Motor neuron (in vitro differentiated cells): ENCODE measurements at regions not wholly inside any gene's neighbourhood (a gene's known extent, or its start where the extent isn't known, plus 50 kb on each side); places are given as distances from the start of the nearest gene placed in this dataset.

Experiments used
- ATAC-seq, 8 experiments: fragments of 200-7000 bp; cut with Tn5 transposase; replicated peaks in 6 of 8; 2 replicates each; pipeline ENCODE4 v1.8.0; 2021; ENCODE audit warnings: mild to moderate bottlenecking in 8 of 8, moderate library complexity in 8 of 8
- H3K27ac ChIP-seq, 2 donors: fragments of 250-450 bp; sonication (Bioruptor Pico); 2 replicates each; pipeline ENCODE4 v1.9.0; 2021; ENCODE audit warnings: antibody characterized with exemption in 2 of 2, mild to moderate bottlenecking in 2 of 2, moderate library complexity in 1 of 2
- H3K4me1 ChIP-seq, 2 donors: fragments of 250-450 bp; sonication (Bioruptor Pico); replicated peaks in 1 of 2; 2 replicates each; pipeline ENCODE4 v1.6.1; 2021; ENCODE audit warnings: antibody characterized with exemption in 2 of 2, mild to moderate bottlenecking in 2 of 2, moderate library complexity in 1 of 2
- H3K4me3 ChIP-seq, 5 donors: fragments of 250-450 bp; sonication (Bioruptor Pico); 2 replicates each; pipeline ENCODE4 v1.9.0; 2021; ENCODE audit warnings: antibody characterized with exemption in 5 of 5, mild to moderate bottlenecking in 5 of 5, moderate library complexity in 4 of 5
- WGBS, 10 experiments: fragments of 450-650 bp; shearing (Covaris generic); methylation state at CpG; one replicate each; pipeline ENCODE4 v1.0.0; 2022; 5-methylcytosine and 5-hydroxymethylcytosine counted together
- in situ Hi-C, 9 experiments: fragments of 400-800 bp; cut with MboI; loops; one replicate each; pipeline ENCODE4 v1.15.0; 2021; ENCODE audit warnings: low sequenced_read_pairs in 9 of 9, low pct_unique_long_range_greater_than_20kb in 2 of 9; ENCODE audit not compliant: unreplicated experiment in 9 of 9

DNA sequence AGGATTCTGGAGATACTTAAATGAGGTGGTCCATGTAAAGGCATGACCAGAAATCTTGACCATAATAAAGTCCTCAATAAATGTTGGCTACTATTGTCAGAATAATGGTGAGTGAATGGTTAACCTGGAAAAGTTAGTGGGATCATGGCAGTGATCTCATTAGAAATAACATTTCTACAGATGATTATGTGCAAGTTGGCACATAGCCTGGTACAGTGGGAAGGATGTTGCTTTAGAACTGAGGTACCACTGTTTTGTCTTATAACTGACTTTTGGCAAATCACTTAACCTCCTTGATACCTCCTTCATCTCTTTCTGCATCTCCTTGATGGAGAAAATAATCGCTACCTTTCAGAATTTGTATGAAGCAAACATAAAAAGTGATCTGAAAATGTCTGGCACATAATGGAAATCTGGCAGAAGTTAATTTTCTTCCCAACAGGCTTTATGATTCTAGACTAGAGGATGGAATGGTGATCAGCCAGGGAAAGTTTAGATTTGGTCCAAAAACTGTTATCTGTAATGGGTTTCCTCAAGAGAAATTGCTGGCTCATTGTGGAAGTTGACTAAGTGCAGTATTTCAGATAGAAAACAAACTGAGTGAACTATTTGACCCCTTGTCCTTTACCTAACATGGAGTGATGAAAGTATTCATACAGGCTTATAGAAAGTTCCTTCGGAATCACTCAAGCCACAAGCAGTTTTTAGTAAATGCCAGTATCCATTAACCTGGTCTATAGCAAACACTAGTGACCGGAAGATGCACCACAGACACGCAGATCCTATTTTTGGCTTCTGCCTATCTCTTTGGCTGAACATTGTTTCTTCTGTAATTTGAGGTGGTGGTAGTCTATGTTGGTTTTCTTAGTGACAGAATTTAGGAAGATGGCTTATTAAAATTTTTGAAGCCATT, 449.6 kb upstream of the TGFBR2 start:
- H3K4me1 ChIP-seq: no peaks in the 10 kb centered on the region
- no peak for ATAC-seq
- H3K27ac ChIP-seq: no peak overlapping the region
- no peak overlapping the region for H3K4me3 ChIP-seq
- in situ Hi-C loops: no loop called here
- 77 to 100% (median 90%) methylated on average over 2 to 4 of the region's 4 CpGs for WGBS, 10 experiments

DNA sequence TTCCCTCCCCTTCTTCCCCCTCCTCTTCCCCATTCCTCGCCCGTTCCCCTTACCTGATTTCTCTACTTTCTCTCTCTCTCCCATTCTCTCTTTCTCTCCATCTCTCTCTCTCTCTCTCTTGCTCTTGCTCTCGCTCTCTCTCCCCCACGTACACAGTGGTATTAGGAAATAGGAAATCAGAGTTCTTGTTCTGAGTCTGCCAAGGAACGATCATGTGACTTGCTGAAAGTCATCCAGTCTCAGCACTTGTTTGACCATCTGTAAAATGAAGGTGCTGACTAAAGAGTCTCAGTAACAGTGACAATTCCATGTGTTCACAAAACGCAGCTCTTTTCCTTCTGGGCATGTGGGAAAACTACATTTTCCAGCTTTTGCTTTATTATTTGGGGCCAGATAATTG, 445.0 kb upstream of the TGFBR2 start:
- H3K4me1 ChIP-seq: no peaks in the 10 kb centered on the region
- in situ Hi-C loops: no loop called here
- ATAC-seq: no peak
- H3K4me3 ChIP-seq: no peak overlapping the region
- 9 to 100% (median 67%) methylated on average over 1 to 5 of the region's 6 CpGs; no CpG with 5 or more reads in 2 of the 10 experiments for WGBS, 10 experiments
- H3K27ac ChIP-seq: no peak overlapping the region

DNA sequence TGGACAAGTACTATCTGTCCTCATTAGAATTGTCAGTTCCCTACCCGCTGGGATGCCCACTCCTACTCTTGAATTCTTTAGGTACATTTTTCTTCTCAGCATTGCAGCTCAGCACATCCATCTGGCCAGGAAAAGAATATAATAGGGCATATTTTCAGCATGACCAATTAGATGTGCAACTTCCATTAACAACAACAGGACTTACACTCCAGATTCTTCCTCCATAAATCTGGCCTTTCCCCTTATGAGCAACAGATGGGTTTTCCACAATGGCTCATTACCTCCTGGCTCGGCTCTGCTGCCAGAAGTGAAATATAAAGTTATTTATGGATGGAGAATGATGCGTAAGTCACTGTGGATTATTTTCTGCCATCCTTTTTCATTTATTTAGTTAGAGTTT, 443.8 kb upstream of the TGFBR2 start:
- ATAC-seq: peak in 5 of 8 experiments; percentile 15 to 80 (median 75)
- no peak overlapping the region for H3K27ac ChIP-seq
- WGBS, 10 experiments: 7 to 78% (median 30%) methylated on average over 1 to 3 of the region's 3 CpGs; no CpG with 5 or more reads in 2 of the 10 experiments
- in situ Hi-C loops: no loop called here
- peaks cover under 1 to 7% of the 10 kb centered on the region in 2 donors for H3K4me1 ChIP-seq
- no peak overlapping the region for H3K4me3 ChIP-seq

DNA sequence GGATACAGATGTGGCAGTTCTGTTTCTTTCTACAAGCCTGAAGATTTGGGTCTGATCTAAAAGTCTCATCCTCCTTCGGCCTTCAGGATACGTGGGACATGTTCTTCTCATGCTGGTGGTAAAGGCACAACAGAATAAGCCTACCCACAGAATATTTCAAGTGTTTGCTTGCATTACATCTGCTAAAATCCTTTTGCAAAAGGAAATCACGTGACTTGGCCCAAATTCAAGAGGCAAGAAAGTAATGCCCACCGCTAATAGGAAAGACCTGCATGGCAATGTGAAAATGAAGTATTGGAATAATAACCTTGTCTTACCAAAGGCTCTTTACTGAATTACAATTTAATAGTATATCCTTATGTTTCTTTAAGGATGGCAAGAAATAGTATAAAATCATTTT, 439.9 kb upstream of the TGFBR2 start:
- 50 to 100% (median 92%) methylated on average over 1 to 4 of the region's 4 CpGs; no CpG with 5 or more reads in 1 of the 10 experiments for WGBS, 10 experiments
- H3K27ac ChIP-seq: no peak overlapping the region
- no peak overlapping the region for H3K4me3 ChIP-seq
- H3K4me1 ChIP-seq: peaks cover 6 to 11% of the 10 kb centered on the region in 2 donors
- ATAC-seq: no peak
- in situ Hi-C loops: no loop called here

DNA sequence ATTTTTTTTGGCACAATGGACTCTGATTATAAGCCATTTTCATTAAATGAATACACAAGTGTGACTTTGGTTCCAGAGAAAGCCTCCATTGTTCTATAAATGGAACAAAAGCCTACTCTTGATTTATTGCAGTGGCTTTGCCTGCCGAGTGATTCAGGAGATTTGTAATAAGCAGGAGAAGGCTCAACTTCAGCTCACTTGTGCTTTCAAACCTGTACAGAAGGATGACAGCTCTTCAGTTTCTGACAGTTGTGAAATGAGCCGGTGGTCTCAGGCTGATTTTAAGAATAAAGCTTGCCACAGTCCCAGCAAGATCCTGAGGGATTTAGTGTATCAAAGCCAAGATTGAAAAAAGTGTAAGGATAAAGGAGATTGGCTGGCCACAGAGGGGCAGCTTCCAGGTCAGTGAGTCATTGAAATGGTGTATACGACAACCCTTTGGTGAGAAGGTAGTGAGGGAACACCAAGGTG, 438.8 kb upstream of the TGFBR2 start:
- Histone ChIP-seq H3K27ac (no peak overlapping the region), H3K4me3 (no peak overlapping the region), H3K4me1 (peaks cover 6 to 11% of the 10 kb centered on the region in 2 donors)
- 0 to 42% (median 16%) methylated on average over 1 to 3 of the region's 3 CpGs; no CpG with 5 or more reads in 1 of the 10 experiments for WGBS, 10 experiments
- in situ Hi-C loops: no loop called here
- ATAC-seq: peak in 5 of 8 experiments; percentile 75 to 87 (median 79)

DNA sequence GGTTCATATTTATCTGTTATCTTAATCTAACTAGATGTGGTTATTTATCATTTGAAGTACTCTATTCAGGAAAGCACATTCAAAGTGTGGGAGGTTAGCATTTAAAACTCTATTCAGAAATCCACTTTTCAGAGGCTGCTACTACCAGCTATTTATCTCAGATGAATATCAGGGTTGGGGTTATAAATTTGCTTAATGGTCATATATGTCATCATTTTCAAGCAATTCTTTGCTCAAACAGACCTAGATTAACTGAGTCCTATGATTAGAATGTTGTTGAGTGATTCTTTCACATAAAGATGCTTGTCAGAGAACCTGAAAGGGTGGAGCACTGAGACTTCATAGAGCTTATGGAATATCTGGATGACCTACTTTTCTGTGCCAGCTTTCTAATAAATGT, 436.9 kb upstream of the TGFBR2 start:
- H3K4me3 ChIP-seq: no peak overlapping the region
- in situ Hi-C loops: no loop called here
- no peak overlapping the region for H3K27ac ChIP-seq
- ATAC-seq: peak in 5 of 8 experiments; percentile 40 to 67 (median 58)
- peaks cover 6 to 11% of the 10 kb centered on the region in 2 donors for H3K4me1 ChIP-seq

DNA sequence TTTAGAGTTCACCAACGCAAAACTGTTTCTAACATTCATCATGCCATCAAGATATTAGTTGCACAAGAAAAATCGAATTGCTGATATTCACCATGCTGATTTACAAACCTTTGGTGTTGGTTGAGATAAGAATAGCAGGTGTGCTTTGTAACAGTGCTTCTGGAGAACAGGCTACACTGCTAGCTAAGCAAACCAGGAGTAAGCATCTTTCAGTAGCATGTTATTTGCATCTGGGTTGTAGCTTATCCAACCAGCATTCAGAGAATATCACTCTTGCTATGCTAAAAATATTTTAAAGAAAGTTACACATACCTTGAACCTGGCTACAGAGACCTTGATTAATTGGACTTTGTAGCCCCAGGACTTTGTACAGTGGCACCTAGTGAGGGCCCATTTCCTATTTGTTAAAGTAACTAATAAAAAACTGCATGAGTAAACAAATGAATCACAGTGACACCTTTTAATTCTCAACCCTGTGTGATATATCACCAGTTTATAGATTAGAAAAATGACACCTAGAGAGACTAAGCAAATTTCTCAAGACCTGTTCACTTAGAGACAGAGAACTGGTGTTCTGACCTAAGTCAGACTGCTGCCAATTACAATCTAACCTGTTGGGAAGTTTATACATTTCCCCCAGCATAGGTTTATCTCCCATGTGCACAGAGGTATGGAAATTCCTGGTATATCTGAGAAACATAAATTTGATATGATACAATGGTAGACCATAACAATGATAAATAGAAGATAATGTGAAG, 435.5 kb upstream of the TGFBR2 start:
- H3K27ac ChIP-seq: no peak overlapping the region
- in situ Hi-C loops: no loop called here
- 14 to 83% (median 55%) methylated on average over 1 to 2 of the region's 2 CpGs; no CpG with 5 or more reads in 3 of the 10 experiments for WGBS, 10 experiments
- no peak overlapping the region for H3K4me3 ChIP-seq
- no peak for ATAC-seq
- peaks cover 6 to 11% of the 10 kb centered on the region in 2 donors for H3K4me1 ChIP-seq

DNA sequence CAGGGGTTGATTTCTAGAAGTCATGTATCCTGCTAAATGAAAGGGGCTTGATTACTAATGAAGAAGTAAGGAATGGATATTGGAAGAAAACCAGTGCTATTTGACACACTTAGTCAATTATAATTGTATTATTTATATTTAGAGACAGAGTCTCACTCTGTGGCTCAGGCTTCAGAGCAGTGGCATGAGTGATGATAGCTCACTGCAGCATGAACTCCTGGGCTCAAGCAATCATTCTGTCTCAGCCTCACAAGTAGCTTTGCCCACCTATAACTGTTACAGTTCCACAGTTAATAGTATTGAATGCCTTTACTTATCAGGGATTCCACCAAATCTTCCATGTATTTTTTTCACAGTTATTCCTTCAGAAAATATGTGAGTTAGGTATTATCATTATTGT, 432.0 kb upstream of the TGFBR2 start:
- in situ Hi-C loops: no loop called here
- no peak overlapping the region for H3K27ac ChIP-seq
- peak in 1 of 8 experiments; percentile 41 for ATAC-seq
- no peak overlapping the region for H3K4me3 ChIP-seq
- H3K4me1 ChIP-seq: no peaks in the 10 kb centered on the region

DNA sequence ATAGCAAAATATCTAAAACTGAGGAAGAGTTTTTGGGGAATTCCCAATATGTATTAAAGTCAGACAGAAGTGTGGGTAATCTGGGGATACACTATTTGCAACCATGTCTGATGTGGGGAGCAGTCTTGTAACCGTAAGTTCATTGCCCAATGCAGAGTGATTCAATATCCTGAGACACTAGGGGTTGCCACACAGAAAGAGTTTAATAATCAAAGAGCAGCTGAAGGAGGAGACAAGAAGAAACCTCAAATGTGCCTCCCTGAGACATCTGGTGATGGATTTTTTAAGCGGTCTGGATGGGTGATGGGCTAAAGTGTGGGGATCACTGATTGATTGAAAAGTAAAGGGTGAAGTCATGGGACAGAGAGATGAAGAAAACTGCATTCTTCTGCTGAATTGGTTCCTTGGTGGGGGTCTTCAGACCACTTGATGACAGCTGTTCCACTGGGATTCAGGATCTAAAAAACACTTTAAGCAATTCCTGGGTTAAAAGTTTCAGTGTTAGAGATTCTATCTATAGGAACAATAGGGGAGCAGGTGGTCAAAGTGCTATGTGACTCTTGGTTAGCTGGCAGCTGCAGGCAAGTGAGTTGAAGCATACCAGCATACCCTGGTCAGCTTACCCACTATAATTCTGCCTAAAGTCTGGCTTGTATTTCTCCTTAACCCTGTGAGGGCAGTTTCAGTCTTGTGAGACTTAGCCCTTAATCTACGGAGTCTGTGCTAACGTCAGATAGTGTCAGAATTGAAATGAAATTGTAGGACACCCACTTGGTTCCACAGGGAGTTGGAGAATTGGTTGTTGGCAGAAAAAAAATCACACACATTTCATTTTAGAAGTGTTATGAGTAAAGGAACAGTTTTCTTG, 425.9 kb upstream of the TGFBR2 start:
- in situ Hi-C loops: loop anchor here in 2 of 9 experiments (25.0 kb wide), 1 partner anchor 143 kb away; no protein-coding TSS in a partner anchor
- WGBS, 10 experiments: 7 to 100% (median 80%) methylated on average over 1 to 4 of the region's 4 CpGs; no CpG with 5 or more reads in 2 of the 10 experiments
- Histone ChIP-seq H3K4me3 (no peak overlapping the region), H3K4me1 (no peaks in the 10 kb centered on the region), H3K27ac (no peak overlapping the region)
- ATAC-seq: no peak

DNA sequence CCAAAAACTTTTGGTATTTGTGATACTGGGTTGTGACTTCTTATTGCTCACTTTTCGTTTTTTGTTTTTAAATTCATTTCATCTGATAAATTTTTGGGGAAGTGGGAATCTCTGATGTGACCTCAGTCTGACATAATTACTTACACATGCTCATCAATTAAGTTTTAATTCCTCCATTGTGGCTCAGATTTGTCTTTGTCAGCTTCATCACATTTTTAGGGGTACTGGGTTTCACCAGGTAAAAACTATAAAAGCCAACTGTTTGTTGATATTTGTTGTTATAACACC, 425.3 kb upstream of the TGFBR2 start:
- Histone ChIP-seq H3K27ac (no peak overlapping the region), H3K4me3 (no peak overlapping the region), H3K4me1 (peaks cover 0 to 1% of the 10 kb centered on the region in 2 donors)
- WGBS, 10 experiments: 8 to 100% (median 73%) methylated on average over 1 of the region's 1 CpG; no CpG with 5 or more reads in 2 of the 10 experiments
- no peak for ATAC-seq
- in situ Hi-C loops: loop anchor here in 2 of 9 experiments (25.0 kb wide), 1 partner anchor 144 kb away; no protein-coding TSS in a partner anchor

DNA sequence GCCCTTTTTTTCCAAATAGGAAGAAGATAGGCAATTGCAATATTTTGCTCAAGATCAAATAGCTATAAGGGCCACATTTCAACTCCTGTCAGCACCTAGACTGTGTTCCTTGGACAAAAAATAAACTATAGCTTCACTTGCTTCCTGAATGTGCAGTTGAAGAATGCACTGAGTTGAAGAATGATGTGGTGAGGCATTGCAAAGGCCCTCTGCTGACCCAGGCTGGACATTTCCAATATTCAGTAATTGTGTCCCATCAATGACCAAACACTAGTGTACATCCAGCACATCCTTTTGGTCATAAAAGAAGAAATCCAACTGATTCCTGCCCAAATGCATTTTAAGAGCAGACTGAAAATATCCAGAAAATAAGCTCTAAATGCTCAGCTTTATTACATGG, 424.8 kb upstream of the TGFBR2 start:
- Histone ChIP-seq H3K4me3 (no peak overlapping the region), H3K4me1 (peaks cover 4 to 6% of the 10 kb centered on the region in 2 donors), H3K27ac (no peak overlapping the region)
- in situ Hi-C loops: loop anchor here in 2 of 9 experiments (25.0 kb wide), 1 partner anchor 144 kb away; no protein-coding TSS in a partner anchor
- ATAC-seq: no peak

DNA sequence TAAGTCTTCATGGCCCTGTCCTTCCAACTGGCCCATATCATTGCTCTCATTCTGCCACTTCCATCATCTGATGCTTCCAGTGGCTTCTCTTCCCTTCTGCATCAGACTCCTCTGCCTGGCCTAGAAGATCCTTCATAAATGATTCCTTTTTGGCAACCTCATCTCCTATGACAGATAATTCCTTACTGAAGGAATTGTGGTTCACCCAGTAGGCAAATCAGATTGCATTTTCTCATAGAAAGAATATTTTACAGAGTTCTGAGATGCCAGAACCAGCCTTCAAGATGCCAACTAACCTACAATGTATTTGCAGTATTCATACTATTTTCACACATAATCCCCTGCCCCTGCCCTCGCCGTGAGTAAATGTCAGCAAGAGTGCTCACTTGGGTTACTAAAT, 423.0 kb upstream of the TGFBR2 start:
- in situ Hi-C loops: loop anchor here in 2 of 9 experiments (25.0 kb wide), 1 partner anchor 146 kb away; no protein-coding TSS in a partner anchor
- no peak overlapping the region for H3K4me3 ChIP-seq
- ATAC-seq: no peak
- no peak overlapping the region for H3K27ac ChIP-seq
- 68 to 100% (median 100%) methylated on average over 1 to 2 of the region's 2 CpGs; no CpG with 5 or more reads in 3 of the 10 experiments for WGBS, 10 experiments
- peaks cover 4 to 10% of the 10 kb centered on the region in 2 donors for H3K4me1 ChIP-seq
